ENCODE measurements at regions not wholly inside any gene's neighbourhood (a gene's known extent, or its start where the extent isn't known, plus 50 kb on each side); places are given as distances from the start of the nearest gene placed in this dataset.

DNA sequence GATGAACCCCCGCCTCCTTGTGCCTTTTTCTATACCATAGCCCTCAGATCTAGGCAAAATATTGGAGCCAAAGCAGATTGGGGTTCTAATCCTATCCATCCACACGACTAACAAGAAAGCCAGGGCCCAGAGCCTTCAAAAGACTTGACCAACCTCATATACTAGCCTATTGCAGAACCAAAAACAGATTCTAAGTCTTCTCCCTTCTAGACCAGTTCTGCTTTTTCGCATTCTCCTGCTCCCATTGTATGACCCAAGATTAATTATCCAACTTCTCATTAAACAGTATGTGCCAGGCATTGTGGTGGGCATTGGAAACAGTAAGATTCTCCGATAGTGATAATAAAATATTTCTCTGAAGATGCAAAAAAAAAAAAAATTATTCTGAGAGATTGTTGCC is 113.7 kb upstream of the JARID2 start:
- TF ChIP-seq, protein P1, sequence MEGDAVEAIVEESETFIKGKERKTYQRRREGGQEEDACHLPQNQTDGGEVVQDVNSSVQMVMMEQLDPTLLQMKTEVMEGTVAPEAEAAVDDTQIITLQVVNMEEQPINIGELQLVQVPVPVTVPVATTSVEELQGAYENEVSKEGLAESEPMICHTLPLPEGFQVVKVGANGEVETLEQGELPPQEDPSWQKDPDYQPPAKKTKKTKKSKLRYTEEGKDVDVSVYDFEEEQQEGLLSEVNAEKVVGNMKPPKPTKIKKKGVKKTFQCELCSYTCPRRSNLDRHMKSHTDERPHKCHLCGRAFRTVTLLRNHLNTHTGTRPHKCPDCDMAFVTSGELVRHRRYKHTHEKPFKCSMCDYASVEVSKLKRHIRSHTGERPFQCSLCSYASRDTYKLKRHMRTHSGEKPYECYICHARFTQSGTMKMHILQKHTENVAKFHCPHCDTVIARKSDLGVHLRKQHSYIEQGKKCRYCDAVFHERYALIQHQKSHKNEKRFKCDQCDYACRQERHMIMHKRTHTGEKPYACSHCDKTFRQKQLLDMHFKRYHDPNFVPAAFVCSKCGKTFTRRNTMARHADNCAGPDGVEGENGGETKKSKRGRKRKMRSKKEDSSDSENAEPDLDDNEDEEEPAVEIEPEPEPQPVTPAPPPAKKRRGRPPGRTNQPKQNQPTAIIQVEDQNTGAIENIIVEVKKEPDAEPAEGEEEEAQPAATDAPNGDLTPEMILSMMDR (IDR thresholded peaks at IDR 0.05 in 2 of 3, conservative IDR thresholded peaks at IDR 0.05 in 1 of 3; ENCODE audit: borderline replicate concordance in 1 of 3, insufficient read depth in 1 of 3, low read depth in 2 of 3, low read length in 2 of 3), result no peak
- TF ChIP-seq SP1 (IDR thresholded peaks at IDR 0.05; ENCODE audit: low read depth), result no peak
- no peak for TF ChIP-seq POLR2A (IDR thresholded peaks at IDR 0.05; ENCODE audit: borderline replicate concordance, extremely low read depth, insufficient read depth, insufficient read length)
- no peak for TF ChIP-seq FOSL1 (IDR thresholded peaks at IDR 0.05; ENCODE audit: low read depth)
- TF ChIP-seq, protein P2, sequence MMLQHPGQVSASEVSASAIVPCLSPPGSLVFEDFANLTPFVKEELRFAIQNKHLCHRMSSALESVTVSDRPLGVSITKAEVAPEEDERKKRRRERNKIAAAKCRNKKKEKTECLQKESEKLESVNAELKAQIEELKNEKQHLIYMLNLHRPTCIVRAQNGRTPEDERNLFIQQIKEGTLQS (IDR thresholded peaks at IDR 0.05), result no peak
- TF ChIP-seq, protein P3, sequence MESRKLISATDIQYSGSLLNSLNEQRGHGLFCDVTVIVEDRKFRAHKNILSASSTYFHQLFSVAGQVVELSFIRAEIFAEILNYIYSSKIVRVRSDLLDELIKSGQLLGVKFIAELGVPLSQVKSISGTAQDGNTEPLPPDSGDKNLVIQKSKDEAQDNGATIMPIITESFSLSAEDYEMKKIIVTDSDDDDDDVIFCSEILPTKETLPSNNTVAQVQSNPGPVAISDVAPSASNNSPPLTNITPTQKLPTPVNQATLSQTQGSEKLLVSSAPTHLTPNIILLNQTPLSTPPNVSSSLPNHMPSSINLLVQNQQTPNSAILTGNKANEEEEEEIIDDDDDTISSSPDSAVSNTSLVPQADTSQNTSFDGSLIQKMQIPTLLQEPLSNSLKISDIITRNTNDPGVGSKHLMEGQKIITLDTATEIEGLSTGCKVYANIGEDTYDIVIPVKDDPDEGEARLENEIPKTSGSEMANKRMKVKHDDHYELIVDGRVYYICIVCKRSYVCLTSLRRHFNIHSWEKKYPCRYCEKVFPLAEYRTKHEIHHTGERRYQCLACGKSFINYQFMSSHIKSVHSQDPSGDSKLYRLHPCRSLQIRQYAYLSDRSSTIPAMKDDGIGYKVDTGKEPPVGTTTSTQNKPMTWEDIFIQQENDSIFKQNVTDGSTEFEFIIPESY (IDR thresholded peaks at IDR 0.05; ENCODE audit: extremely low read depth, insufficient replicate concordance, low read length), result no peak
- no peak for TF ChIP-seq SIN3A (IDR thresholded peaks at IDR 0.05; ENCODE audit: low read depth)
- no peak for TF ChIP-seq POLR2AphosphoS5 (IDR thresholded peaks at IDR 0.05; ENCODE audit: low read depth, low read length)

All from HCT116 (cell line).